ENCODE measurements at regions not wholly inside any gene's neighbourhood (a gene's known extent, or its start where the extent isn't known, plus 50 kb on each side); places are given as distances from the start of the nearest gene placed in this dataset.
"Not testable (repeated sequence)": the region's sequence is repeated elsewhere in the genome, so short reads cannot be mapped to it uniquely, and the experiment has no call there.

GRCh38 chr1:69077198-69077597, 490.5 kb upstream of the LRRC7 start:
- Mint-ChIP-seq H3K4me1 (no peaks in the 10 kb centered on the region), H3K4me3 (no peak overlapping the region), H3K27me3 (no peaks in the 10 kb centered on the region), H3K27ac (no peak overlapping the region), H3K9me3 (peaks cover 4 to 6% of the 10 kb centered on the region in 2 donors)
- no peak for ATAC-seq
- no peak for DNase-seq

DNA sequence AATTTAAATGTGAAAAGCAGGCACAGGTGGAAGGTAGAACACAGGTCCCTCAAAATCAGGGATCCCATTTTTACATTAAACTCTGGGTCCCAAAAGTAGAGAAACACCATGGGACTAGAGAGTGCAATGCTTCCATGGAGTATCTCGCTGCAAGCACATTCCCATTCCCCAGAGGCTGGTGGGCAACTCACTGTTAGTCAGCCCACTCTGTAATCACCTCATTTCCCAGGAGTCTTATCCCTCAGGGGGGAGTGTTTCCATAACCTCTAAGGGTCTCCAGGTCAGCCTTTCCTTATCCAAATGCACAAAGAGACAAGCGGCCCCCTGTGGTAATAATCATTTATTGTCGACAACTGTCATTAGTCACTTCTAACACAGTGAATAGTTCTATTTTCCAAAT, 490.1 kb upstream of the LRRC7 start:
- DNase-seq (no peak), ATAC-seq (no peak)
- Mint-ChIP-seq H3K4me3 (no peak overlapping the region), H3K4me1 (no peaks in the 10 kb centered on the region), H3K27me3 (no peaks in the 10 kb centered on the region), H3K9me3 (peaks cover 0 to 1% of the 10 kb centered on the region in 2 donors), H3K27ac (no peak overlapping the region)

- H3K27ac Mint-ChIP-seq: no peak overlapping the region
- no peaks in the 10 kb centered on the region for H3K4me1 Mint-ChIP-seq
- no peaks in the 10 kb centered on the region for H3K9me3 Mint-ChIP-seq
- no peak overlapping the region for H3K4me3 Mint-ChIP-seq
- DNase-seq (no peak), ATAC-seq (no peak)
- no peaks in the 10 kb centered on the region for H3K27me3 Mint-ChIP-seq
Observed at GRCh38 chr1:69081668-69082067, 486.1 kb upstream of the LRRC7 start.

DNA sequence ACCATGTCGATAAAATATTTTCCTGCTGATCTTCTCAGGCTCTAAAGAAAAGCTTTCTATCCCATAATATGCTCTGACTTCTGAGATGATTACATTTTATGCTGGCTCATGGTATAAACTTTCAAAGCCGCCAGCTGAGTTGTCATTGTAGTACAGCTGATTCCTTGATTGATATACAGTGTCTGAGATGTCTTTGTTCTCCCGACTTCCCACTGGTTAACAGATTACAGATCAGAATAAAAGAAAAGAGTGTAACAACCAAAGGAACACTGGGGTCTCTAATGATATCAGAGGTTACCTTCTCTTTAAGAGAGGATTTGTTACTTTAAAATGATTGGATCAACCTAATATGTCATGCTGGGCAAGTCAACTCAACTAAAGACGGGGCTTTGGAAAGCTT, 485.4 kb upstream of the LRRC7 start:
- H3K27ac Mint-ChIP-seq: no peak overlapping the region
- ATAC-seq: no peak
- H3K4me3 Mint-ChIP-seq: no peak overlapping the region
- no peaks in the 10 kb centered on the region for H3K27me3 Mint-ChIP-seq
- no peak for DNase-seq
- H3K4me1 Mint-ChIP-seq: no peaks in the 10 kb centered on the region
- H3K9me3 Mint-ChIP-seq: peaks cover 0 to under 1% of the 10 kb centered on the region in 2 donors

GRCh38 chr1:69086148-69086547, 481.6 kb upstream of the LRRC7 start:
- Mint-ChIP-seq H3K9me3 (peaks cover 13 to 16% of the 10 kb centered on the region in 2 donors), H3K27me3 (no peaks in the 10 kb centered on the region), H3K4me1 (no peaks in the 10 kb centered on the region), H3K4me3 (no peak overlapping the region), H3K27ac (no peak overlapping the region)
- DNase-seq (no peak), ATAC-seq (no peak)

GRCh38 chr1:69088571-69088970, 479.2 kb upstream of the LRRC7 start:
- no peak for DNase-seq
- no peak for ATAC-seq

GRCh38 chr1:69090170-69090569, 477.6 kb upstream of the LRRC7 start:
- no peak for ATAC-seq
- H3K27ac Mint-ChIP-seq: no peak overlapping the region
- DNase-seq: no peak
- peaks cover 22 to 23% of the 10 kb centered on the region in 2 donors for H3K9me3 Mint-ChIP-seq
- H3K4me3 Mint-ChIP-seq: no peak overlapping the region
- no peaks in the 10 kb centered on the region for H3K27me3 Mint-ChIP-seq
- no peaks in the 10 kb centered on the region for H3K4me1 Mint-ChIP-seq

More at GRCh38 chr1:69088571-69088970, 479.2 kb upstream of the LRRC7 start:
- Mint-ChIP-seq H3K9me3 (peaks cover 20 to 23% of the 10 kb centered on the region in 2 donors), H3K4me1 (no peaks in the 10 kb centered on the region), H3K27ac (no peak overlapping the region), H3K4me3 (no peak overlapping the region), H3K27me3 (no peaks in the 10 kb centered on the region)

GRCh38 chr1:69090752-69091151, 477.0 kb upstream of the LRRC7 start:
- Mint-ChIP-seq H3K27ac (no peak overlapping the region), H3K4me3 (no peak overlapping the region), H3K27me3 (no peaks in the 10 kb centered on the region), H3K4me1 (no peaks in the 10 kb centered on the region), H3K9me3 (peaks cover 22 to 23% of the 10 kb centered on the region in 2 donors)
- ATAC-seq (no peak), DNase-seq (no peak)

- not testable (repeated sequence) for H3K4me1 Mint-ChIP-seq
Observed at GRCh38 chr1:69102058-69102457, 465.7 kb upstream of the LRRC7 start.

GRCh38 chr1:69103213-69103612, 464.5 kb upstream of the LRRC7 start:
- Mint-ChIP-seq H3K27me3 (no peaks in the 10 kb centered on the region), H3K4me3 (no peak overlapping the region), H3K27ac (no peak overlapping the region), H3K4me1 (no peaks in the 10 kb centered on the region), H3K9me3 (peaks cover 14 to 24% of the 10 kb centered on the region in 2 donors)
- no peak for ATAC-seq
- no peak for DNase-seq

More at GRCh38 chr1:69102058-69102457, 465.7 kb upstream of the LRRC7 start:
- not testable (repeated sequence) for DNase-seq, H3K4me3 Mint-ChIP-seq, H3K27me3 Mint-ChIP-seq, H3K27ac Mint-ChIP-seq, ATAC-seq
- H3K9me3 Mint-ChIP-seq: peaks cover 8 to 14% of the 10 kb centered on the region in 2 donors

DNA sequence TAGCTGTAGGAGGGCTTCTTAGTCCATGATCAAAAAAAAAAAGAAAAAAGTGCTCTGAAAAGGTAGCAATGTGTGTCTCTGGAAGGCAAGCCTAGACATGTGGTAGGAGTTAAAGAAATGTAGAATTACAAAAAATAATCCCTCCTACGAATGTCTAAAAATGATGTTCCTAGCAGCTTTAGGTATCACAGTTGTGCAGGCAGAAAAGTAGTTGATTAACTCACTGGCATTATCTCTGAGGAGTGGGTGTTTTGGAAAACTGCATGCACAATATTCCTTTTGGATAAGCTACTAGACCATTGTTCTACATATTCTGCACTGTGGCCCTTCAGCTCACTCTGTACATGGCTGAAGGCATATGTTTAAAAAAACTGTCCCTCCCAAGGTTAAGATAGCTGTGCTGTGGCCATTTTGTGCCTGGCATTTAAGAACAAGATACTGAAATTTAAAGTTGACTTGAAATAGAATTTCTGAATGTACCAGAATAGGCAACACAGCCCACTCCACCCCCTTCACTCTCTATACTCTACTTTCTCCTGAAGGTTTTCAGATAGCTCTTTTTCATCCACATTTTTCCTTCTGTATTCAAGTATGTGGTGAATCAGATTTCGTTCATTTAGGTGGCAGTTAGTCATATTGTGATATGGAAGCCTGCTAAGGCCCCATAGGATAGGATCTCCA, 463.9 kb upstream of the LRRC7 start:
- ATAC-seq (no peak), DNase-seq (no peak)
- peaks cover 14 to 27% of the 10 kb centered on the region in 2 donors for H3K9me3 Mint-ChIP-seq
- H3K27me3 Mint-ChIP-seq: no peaks in the 10 kb centered on the region
- H3K27ac Mint-ChIP-seq: no peak overlapping the region
- no peaks in the 10 kb centered on the region for H3K4me1 Mint-ChIP-seq
- H3K4me3 Mint-ChIP-seq: no peak overlapping the region

DNA sequence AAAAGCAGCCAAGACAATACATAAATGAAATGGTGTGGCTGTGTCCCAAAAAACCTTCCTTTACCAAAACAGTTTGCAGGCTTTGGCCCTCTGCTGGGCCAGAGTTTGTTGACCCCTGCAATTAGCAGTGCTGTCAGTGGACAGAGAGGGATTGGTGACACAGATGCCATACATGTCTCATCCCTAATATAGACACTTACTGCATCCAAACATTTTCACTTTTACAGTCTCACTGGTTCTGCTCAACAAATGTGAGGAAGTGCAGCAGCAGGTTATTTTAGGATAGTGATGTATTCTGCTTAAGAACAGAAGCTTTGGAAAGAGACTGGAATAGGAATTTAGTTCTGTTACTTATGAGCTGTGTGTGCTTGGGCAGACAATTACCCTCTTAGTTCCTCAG, 462.8 kb upstream of the LRRC7 start:
- H3K9me3 Mint-ChIP-seq: peaks cover 19 to 27% of the 10 kb centered on the region in 2 donors
- no peaks in the 10 kb centered on the region for H3K27me3 Mint-ChIP-seq
- H3K4me1 Mint-ChIP-seq: no peaks in the 10 kb centered on the region
- H3K27ac Mint-ChIP-seq: no peak overlapping the region
- no peak for ATAC-seq
- H3K4me3 Mint-ChIP-seq: no peak overlapping the region
- no peak for DNase-seq

GRCh38 chr1:69109277-69109676, 458.4 kb upstream of the LRRC7 start:
- no peaks in the 10 kb centered on the region for H3K4me1 Mint-ChIP-seq
- H3K4me3 Mint-ChIP-seq: no peak overlapping the region
- ATAC-seq (no peak), DNase-seq (no peak)
- H3K27me3 Mint-ChIP-seq: no peaks in the 10 kb centered on the region
- no peak overlapping the region for H3K27ac Mint-ChIP-seq
- peaks cover 14 to 22% of the 10 kb centered on the region in 2 donors for H3K9me3 Mint-ChIP-seq

DNA sequence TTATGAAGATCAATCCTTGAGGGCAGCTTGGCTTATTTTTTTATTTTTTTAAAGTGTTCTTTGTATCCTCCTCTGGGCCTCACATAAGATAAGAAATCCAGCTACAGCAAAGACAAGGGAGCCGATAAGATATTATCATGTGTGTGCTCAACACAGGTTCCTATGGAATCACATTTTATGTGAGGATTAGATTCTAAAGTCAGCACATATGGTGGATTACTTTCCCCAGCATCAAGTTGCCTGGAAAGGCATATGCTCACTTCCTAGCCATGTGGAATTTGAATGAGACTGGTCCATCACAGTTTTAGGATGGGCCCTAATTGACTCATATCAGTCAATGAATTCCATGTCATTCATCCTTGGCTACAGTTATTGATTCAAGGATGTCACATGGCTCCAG, 456.9 kb upstream of the LRRC7 start:
- no peaks in the 10 kb centered on the region for H3K27me3 Mint-ChIP-seq
- H3K27ac Mint-ChIP-seq: no peak overlapping the region
- DNase-seq (no peak), ATAC-seq (no peak)
- no peaks in the 10 kb centered on the region for H3K4me1 Mint-ChIP-seq
- H3K4me3 Mint-ChIP-seq: no peak overlapping the region
- H3K9me3 Mint-ChIP-seq: peaks cover 14 to 22% of the 10 kb centered on the region in 2 donors

DNA sequence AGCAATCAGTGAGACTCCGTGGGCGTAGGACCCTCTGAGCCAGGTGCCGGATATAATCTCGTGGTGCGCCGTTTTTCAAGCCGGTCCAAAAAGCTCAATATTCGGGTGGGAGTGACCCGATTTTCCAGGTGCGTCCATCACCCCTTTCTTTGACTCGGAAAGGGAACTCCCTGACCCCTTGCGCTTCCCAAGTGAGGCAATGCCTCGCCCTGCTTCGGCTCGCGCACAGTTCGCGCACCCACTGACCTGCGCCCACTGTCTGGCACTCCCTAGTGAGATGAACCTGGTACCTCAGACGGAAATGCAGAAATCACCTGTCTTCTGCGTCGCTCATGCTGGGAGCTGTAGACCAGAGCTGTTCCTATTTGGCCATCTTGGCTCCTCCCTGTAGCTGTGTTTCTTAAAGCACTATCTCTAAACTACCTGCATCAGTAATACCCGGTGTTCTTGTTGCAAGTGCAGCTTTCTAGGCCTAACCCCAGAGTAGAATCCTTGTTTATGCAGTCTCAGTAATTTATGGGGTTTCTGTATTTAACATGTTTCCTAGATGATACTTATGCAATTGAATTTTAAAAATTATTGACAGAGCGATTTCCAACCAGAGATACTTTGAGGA, 447.5 kb upstream of the LRRC7 start:
- DNase-seq, H3K27ac Mint-ChIP-seq, H3K27me3 Mint-ChIP-seq, H3K4me1 Mint-ChIP-seq, H3K4me3 Mint-ChIP-seq, ATAC-seq: not testable (repeated sequence)
- peaks cover 4 to 30% of the 10 kb centered on the region in 2 donors for H3K9me3 Mint-ChIP-seq

DNA sequence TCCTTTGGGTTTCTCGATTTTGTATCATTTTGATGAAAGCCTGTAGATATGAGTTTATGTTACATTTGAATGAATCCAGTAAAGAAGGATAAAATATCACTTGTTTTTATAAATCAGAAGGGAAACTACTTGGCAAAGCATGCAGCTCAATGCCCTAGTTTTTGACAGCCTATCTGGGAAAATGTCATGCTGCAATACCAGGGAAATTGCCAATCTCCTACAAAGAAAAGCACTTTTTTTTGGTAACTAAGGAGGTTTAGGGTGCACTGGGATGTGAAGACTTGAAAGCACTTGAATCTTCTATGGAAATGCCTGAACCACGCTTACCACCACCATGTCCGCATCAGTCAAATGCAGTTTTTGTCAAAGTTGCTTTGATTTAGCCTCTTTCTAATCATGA, 446.9 kb upstream of the LRRC7 start:
- ATAC-seq (no peak), DNase-seq (no peak)
- Mint-ChIP-seq H3K27ac (no peak overlapping the region), H3K27me3 (no peaks in the 10 kb centered on the region), H3K9me3 (peaks cover 7 to 30% of the 10 kb centered on the region in 2 donors), H3K4me1 (no peaks in the 10 kb centered on the region), H3K4me3 (no peak overlapping the region)
